Gastrocnemius medialis (tissue), 4 donors: ENCODE measurements at regions not wholly inside any gene's neighbourhood (a gene's known extent, or its start where the extent isn't known, plus 50 kb on each side); places are given as distances from the start of the nearest gene placed in this dataset.

Experiments used
- ATAC-seq, 2 donors: fragments of 150-250 bp; one replicate each; pipeline ENCODE4 v1.9.1; 2016
- DNase-seq, 2 donors: peaks; one replicate each; pipeline ENCODE4 v3.0.0-alpha.2; 2019
- H3K27ac ChIP-seq, 4 donors: fragments of 200-600 bp; sonication (generic); 1 replicate in 1 of 4; 2 replicates in 3 of 4; pipeline ENCODE4 v1.5.1; 2016 to 2018; ENCODE audit warnings: mild to moderate bottlenecking in 2 of 4, moderate library complexity in 1 of 4
- H3K27me3 ChIP-seq, 3 donors: fragments of 200-600 bp; sonication (generic) in 2 of 3; 1 replicate in 1 of 3; 2 replicates in 2 of 3; pipeline versions ENCODE4 v1.5.1 to v1.6.0; 2016 to 2019; ENCODE audit warnings: mild to moderate bottlenecking in 1 of 3, moderate library complexity in 1 of 3
- H3K36me3 ChIP-seq, 2 donors: fragments of 200-600 bp; sonication (generic) in 1 of 2; one replicate each; pipeline ENCODE4 v1.5.1; 2017 to 2018
- H3K4me1 ChIP-seq, 2 donors: fragments of 200-600 bp; sonication (generic) in 1 of 2; one replicate each; pipeline ENCODE4 v1.5.1; 2016 to 2017; ENCODE audit warnings: mild to moderate bottlenecking in 2 of 2
- H3K4me3 ChIP-seq, 4 donors: fragments of 200-600 bp; sonication (generic) in 3 of 4; 1 replicate in 1 of 4; 2 replicates in 3 of 4; pipeline ENCODE4 v1.5.1; 2016 to 2019; ENCODE audit warnings: mild to moderate bottlenecking in 2 of 4
- H3K9me3 ChIP-seq, 3 donors: fragments of 200-600 bp; sonication (generic) in 2 of 3; 1 replicate in 1 of 3; 2 replicates in 2 of 3; pipeline ENCODE4 v1.5.1; 2016 to 2019
- POLR2A ChIP-seq, 2 donors: fragments of 450-650 bp; IDR thresholded peaks; one replicate each; pipeline ENCODE4 v1.6.1; 2017; ENCODE audit warnings: antibody characterized with exemption in 2 of 2, mild to moderate bottlenecking in 2 of 2, moderate library complexity in 2 of 2
- in situ Hi-C, 4 donors: fragments of 200-750 bp; cut with MboI; loops; one replicate each; pipeline versions ENCODE4 v1.15.0 to v1.8.0; 2017; ENCODE audit warnings: low sequenced_read_pairs in 4 of 4
- intact Hi-C: fragments of 100-400 bp; cut with DNase I; formaldehyde crosslinking; loops from one replicate; pipeline ENCODE4 v1.15.1; 2023; ENCODE audit warnings: low total_unique reads
- TF ChIP-seq, protein P1 (sequence below), 5 experiments: fragments of 450-650 bp in 3 of 5; fragments of 200-600 bp in 2 of 5; sonication (generic) in 2 of 5; IDR thresholded peaks in 4 of 5; conservative IDR thresholded peaks in 1 of 5; 1 replicate in 4 of 5; 2 replicates in 1 of 5; pipeline ENCODE4 v1.5.1; 2016 to 2019; ENCODE audit warnings: antibody characterized with exemption in 5 of 5, mild to moderate bottlenecking in 3 of 5, moderate library complexity in 3 of 5

DNA sequence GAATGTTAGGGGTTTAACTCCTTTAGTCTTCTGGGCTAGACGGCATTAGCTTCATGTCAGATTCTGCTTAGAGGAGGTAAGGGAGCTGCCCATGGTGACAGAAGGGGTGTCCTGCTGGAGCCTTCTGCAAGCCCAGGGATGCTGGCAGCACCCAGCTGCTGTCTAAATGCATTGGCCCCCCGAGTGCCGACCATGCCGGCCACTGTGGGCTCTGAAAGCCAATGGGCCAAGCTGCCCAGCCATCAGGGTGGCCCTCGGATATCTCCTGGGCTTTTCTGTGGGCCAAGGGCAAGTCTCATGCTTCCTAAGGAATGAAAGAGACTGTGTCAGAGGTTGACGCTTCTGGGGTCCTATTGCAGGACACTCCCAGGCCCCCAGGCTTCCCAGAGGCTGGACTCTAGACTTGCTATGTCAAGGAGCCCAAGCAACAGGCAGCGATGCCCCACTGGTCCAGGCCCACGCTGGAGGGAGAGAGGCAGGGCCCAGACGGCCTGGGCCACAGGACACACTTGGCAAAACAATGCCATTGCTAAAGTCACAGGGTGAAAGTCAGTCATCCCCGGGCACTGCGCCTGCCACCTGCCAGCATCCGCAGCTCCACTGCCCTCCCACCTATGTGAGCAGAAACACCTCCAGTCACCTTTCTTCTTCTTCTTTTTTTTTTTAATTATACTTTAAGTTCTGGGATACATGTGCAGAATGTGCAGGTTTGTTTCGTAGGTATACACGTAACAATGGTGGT, 160.2 kb upstream of the GPR12 start:
- H3K9me3 ChIP-seq: no peaks in the 10 kb centered on the region
- intact Hi-C loops: no loop called here
- no peak for ATAC-seq

DNA sequence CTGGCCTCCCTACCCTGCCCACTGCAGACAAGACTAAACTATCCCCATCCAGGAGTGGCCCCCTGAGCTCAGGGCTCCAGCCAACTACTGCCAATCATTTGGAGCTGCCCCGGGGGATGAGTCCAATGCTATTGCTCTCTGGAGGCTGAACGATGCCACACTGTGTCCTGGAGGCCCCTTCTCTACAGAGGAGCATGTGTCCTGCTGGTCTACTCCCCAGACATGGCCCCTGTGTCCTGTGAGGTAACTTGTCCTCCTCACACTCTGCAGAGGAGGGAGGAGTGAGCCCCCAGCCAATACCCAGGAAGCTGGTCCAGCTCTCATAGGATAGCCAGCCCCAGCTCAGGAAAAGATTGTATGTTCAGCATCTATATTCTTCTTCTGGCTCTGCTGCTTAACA, 159.1 kb upstream of the GPR12 start:
- ATAC-seq (no peak), DNase-seq (no peak)
- no peaks in the 10 kb centered on the region for H3K9me3 ChIP-seq
- no peaks in the 10 kb centered on the region for H3K36me3 ChIP-seq
- no peak overlapping the region for H3K27ac ChIP-seq
- H3K4me3 ChIP-seq: no peak overlapping the region
- no peaks in the 10 kb centered on the region for H3K27me3 ChIP-seq
- H3K4me1 ChIP-seq: no peaks in the 10 kb centered on the region
- in situ Hi-C loops (no loop called here), intact Hi-C loops (no loop called here)
- TF ChIP-seq, protein P1, sequence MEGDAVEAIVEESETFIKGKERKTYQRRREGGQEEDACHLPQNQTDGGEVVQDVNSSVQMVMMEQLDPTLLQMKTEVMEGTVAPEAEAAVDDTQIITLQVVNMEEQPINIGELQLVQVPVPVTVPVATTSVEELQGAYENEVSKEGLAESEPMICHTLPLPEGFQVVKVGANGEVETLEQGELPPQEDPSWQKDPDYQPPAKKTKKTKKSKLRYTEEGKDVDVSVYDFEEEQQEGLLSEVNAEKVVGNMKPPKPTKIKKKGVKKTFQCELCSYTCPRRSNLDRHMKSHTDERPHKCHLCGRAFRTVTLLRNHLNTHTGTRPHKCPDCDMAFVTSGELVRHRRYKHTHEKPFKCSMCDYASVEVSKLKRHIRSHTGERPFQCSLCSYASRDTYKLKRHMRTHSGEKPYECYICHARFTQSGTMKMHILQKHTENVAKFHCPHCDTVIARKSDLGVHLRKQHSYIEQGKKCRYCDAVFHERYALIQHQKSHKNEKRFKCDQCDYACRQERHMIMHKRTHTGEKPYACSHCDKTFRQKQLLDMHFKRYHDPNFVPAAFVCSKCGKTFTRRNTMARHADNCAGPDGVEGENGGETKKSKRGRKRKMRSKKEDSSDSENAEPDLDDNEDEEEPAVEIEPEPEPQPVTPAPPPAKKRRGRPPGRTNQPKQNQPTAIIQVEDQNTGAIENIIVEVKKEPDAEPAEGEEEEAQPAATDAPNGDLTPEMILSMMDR (IDR thresholded peaks at IDR 0.05 in 4 of 5, conservative IDR thresholded peaks at IDR 0.05 in 1 of 5): no peak
- TF ChIP-seq POLR2A (IDR thresholded peaks at IDR 0.05): no peak

More for the DNA sequence above, 160.2 kb upstream of the GPR12 start:
- no peak for DNase-seq
- Histone ChIP-seq H3K27me3 (no peaks in the 10 kb centered on the region), H3K4me3 (no peak overlapping the region), H3K4me1 (no peaks in the 10 kb centered on the region), H3K36me3 (no peaks in the 10 kb centered on the region), H3K27ac (no peak overlapping the region)
- in situ Hi-C loops: no loop called here
- TF ChIP-seq, protein P1 (IDR thresholded peaks at IDR 0.05 in 4 of 5, conservative IDR thresholded peaks at IDR 0.05 in 1 of 5): no peak
- no peak for TF ChIP-seq POLR2A (IDR thresholded peaks at IDR 0.05)

DNA sequence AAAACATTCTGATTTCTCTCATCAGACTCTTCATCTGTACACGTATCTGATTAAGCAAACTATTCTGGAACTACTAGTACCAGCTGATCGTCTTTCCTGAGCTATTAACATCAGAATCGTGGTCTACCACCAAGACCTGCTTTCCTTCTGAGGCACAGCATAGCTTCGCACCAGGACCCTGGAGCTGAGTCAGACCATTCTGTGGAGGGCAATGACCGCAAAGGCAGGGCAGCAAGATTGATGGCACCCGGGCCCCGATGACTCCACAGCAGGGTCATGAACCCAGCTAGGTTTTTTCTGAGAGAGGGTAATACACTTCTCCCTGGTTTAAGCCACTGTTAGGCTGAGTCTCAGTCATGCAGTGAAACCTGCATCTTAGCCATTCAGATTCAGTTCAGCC, 158.7 kb upstream of the GPR12 start:
- no peak for DNase-seq
- in situ Hi-C loops: no loop called here
- Histone ChIP-seq H3K27ac (no peak overlapping the region), H3K4me3 (no peak overlapping the region), H3K4me1 (no peaks in the 10 kb centered on the region), H3K27me3 (no peaks in the 10 kb centered on the region), H3K36me3 (no peaks in the 10 kb centered on the region), H3K9me3 (no peaks in the 10 kb centered on the region)
- no peak for ATAC-seq
- no peak for TF ChIP-seq POLR2A (IDR thresholded peaks at IDR 0.05)
- TF ChIP-seq, protein P1 (IDR thresholded peaks at IDR 0.05 in 4 of 5, conservative IDR thresholded peaks at IDR 0.05 in 1 of 5): no peak
- intact Hi-C loops: no loop called here

DNA sequence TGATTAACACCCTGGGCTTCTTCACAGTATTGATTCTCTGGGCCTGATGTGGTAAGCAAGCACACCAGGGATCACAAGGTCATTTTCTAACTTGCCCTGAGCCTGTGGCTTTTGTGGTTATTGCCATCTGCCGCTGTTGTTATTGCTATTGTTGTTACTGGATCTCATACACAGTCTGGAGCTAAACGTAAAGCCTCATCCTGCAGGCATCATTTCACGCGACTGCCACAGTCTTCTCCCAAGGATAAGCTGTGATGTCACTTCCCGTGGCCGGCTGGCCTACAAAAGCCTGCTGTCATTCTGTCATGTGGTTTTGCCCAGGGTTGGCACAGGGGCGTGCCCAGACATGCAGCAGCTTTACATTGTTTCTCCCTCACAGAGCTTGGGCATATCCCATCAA, 154.0 kb upstream of the GPR12 start:
- intact Hi-C loops: no loop called here
- no peak for TF ChIP-seq POLR2A (IDR thresholded peaks at IDR 0.05)
- TF ChIP-seq, protein P1 (IDR thresholded peaks at IDR 0.05 in 4 of 5, conservative IDR thresholded peaks at IDR 0.05 in 1 of 5): no peak

DNA sequence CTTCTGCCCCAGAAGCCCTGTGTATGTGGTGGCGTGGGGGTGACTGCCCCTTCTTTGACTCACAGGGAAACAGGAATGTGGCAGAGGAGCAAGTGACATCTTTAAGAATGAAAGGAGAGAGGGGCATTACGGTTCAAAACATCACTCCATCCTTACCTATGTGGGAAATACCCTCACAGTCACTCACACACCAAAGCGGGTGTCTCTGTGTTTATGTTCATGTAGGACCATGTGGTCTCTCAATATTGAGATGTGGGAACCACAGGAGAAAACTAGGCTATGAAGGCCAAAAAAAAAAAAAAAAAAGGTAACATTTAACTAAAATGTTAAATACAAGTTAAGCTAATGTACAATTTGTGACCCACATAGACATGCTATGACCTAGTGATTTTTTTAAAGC, 153.6 kb upstream of the GPR12 start:
- no peak overlapping the region for H3K27ac ChIP-seq
- no peaks in the 10 kb centered on the region for H3K9me3 ChIP-seq
- in situ Hi-C loops (no loop called here), intact Hi-C loops (no loop called here)
- H3K4me1 ChIP-seq: no peaks in the 10 kb centered on the region
- no peaks in the 10 kb centered on the region for H3K36me3 ChIP-seq
- no peaks in the 10 kb centered on the region for H3K27me3 ChIP-seq
- H3K4me3 ChIP-seq: no peak overlapping the region
- DNase-seq: no peak
- ATAC-seq: no peak
- TF ChIP-seq POLR2A (IDR thresholded peaks at IDR 0.05): no peak
- TF ChIP-seq, protein P1 (IDR thresholded peaks at IDR 0.05 in 4 of 5, conservative IDR thresholded peaks at IDR 0.05 in 1 of 5): no peak

More for the DNA sequence above, 154.0 kb upstream of the GPR12 start:
- Histone ChIP-seq H3K4me3 (no peak overlapping the region), H3K4me1 (no peaks in the 10 kb centered on the region), H3K36me3 (no peaks in the 10 kb centered on the region), H3K9me3 (no peaks in the 10 kb centered on the region), H3K27me3 (no peaks in the 10 kb centered on the region), H3K27ac (no peak overlapping the region)
- in situ Hi-C loops: no loop called here
- DNase-seq (no peak), ATAC-seq (no peak)
